Raji (cell line): ENCODE measurements at regions not wholly inside any gene's neighbourhood (a gene's known extent, or its start where the extent isn't known, plus 50 kb on each side); places are given as distances from the start of the nearest gene placed in this dataset.

ENCODE experiments used
- POLR2A ChIP-seq: IDR thresholded peaks from 2 replicates; pipeline ENCODE4 v1.6.1; 2011; ENCODE audit warnings: low read depth, low read length, control low read depth; ENCODE audit not compliant: insufficient read depth

DNA sequence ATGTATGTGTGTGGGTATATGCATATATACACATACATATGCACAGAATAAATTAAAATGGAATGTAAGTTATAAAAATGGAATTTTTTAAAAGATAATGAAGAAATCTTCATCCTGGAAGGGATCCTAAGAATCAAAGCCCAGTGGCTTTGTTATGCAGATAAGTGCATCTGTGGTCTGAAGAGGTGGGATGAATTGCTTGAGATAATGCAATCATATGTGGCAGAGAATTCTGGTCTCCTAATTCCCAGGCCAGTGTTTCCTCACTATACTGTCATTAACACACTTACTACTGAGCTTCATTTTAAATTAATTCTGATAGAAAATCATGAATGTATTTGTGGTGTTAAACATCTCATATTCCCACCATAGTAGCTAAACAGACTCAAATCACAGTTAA lies 86.7 kb upstream of the PRMT6 start:
- no peak for TF ChIP-seq POLR2A

DNA sequence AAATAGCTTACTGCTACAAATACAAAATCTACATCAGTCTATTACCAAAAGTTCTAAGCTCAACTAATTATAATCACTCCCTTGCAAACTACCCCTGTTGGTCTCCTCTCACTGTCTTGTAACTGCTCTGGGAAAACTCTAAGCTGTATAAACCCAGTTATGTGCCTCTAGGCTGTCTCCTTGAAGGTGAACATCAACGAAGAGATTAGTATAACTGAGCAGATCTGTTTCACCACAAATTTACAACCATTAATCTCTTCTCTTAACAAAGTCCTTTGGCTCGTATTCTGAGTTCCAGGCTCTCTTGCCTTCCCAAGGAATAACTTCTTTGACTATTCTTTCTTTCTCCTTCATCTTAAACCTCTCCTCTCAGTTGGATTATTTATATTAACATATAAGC lies 84.4 kb upstream of the PRMT6 start:
- no peak for TF ChIP-seq POLR2A

DNA sequence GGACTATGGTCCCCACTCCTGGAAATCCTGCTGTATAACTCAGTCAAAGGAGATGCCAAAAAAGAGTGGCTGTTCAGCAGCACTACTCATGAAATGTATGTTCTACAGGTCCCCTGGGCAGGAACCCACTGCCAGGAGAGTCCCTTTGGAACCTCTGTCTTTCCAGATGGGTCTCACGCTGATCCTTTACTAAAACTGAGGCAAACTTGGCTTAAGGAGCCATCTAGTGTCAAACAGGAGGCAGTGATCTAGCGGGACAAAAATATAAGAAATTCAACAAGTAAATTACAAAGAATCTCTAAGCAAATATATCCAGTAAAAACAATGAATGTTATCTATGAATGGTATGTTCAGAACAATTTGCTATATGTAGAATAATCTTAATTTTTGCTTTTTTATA lies 80.5 kb upstream of the PRMT6 start:
- TF ChIP-seq POLR2A = no peak

DNA sequence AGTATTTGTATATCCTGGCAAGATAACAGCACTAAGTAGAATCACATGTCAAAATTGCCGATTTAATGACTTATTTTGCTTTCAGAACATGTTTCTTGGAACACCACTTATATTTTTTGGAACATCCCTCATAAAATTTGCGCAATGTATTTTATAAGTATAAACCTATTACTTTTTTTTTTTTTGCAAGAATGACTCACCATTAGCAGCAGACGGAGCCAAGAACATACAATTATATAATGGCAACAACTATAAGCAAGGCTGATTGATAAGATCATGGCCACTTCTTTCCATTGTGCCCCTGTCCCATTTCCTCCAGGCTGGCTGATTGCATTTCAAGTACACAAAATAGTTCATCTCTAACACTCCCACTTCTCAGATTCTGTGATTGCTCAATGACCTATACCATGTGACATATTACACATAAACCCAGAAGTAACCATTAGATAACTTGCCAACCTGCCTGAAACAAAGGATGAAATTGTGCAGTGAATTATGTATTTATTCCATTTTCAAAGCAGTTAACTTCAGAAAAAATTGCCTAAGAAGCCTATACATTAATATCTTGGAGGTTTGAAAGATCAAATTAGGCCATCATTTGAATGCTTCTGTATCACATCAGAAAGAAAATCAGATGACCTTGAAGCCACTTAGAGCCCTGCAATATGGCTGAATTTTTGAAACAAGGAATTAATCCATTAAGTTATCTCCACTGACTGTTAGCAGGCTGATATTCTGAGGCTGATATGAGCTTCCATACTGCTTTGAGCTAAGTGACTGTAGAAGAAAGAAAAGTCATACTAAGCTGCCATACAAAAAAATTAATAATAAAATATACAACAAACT lies 77.8 kb upstream of the PRMT6 start:
- no peak for TF ChIP-seq POLR2A

DNA sequence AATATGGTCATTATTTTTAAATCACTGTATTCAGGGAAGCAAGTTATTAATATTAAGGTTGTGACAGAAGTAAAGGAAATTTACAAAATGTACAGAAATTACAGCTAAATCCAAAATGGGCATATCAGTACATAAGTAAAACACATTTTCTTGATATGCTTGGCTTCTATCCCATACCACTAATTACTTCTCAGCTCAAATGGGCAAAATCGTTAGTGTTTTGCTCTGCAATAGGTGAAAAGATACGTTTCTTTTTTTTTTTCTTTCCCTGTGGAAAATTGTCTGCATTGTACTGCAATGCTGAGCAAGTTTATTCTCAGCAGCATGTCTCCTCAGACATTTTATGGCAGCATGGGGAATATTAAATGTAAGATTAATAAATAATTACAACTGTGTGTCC lies 77.1 kb upstream of the PRMT6 start:
- TF ChIP-seq POLR2A = no peak

DNA sequence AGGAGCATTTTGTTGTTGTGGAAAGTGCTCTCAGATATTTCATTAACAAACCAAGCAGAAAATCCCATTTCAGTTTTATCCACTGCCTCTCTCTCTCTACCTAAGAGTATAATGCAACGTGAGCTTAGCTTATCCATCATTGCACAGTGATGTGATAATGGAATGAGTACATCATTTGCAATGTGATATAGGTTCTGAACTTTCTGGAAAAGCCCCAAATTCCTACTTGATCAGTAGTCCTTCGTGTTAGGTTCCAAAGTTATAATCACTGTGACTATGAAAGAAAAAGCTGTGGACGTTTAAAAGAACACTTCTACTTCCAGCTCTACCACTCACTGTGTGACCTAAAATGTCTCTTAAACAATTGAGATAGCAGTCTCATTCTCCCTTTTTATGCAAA lies 76.4 kb upstream of the PRMT6 start:
- no peak for TF ChIP-seq POLR2A

DNA sequence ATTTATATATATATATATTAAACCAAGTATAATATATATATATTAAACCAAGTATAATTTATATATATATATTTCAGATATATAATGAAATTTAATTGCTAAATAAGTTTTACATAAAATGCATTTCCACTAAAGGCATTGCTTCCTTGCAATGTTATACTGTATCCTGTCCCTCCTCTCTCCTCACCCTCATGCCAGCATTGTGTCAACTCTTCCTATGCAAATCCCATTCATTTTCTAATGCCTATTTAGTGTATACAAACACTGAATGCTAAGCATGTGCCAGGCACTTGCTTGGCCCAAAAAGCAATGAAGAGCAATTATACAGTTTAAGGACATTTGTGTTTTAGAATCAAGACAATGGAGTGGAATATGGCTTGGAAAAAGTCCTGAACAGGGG lies 71.7 kb upstream of the PRMT6 start:
- TF ChIP-seq POLR2A = no peak

DNA sequence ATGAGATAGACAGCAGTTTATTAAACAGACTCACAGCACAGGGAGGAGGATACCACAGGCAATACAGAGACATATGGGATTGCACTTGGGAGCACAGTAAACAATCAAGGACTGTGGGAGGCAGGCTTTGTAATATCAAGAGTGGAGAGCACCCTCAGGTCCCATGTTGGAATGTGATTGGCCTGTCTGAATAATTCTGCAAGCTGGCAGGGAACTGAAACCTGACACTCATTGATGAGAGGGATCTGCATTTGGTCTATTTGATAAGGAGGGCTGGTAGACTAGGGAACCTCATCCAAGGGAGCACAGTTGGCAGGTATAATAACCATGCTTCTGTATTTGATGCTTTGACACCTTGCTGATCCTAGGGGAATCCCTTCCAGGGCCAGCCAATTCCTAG lies 69.9 kb upstream of the PRMT6 start:
- TF ChIP-seq POLR2A = no peak

DNA sequence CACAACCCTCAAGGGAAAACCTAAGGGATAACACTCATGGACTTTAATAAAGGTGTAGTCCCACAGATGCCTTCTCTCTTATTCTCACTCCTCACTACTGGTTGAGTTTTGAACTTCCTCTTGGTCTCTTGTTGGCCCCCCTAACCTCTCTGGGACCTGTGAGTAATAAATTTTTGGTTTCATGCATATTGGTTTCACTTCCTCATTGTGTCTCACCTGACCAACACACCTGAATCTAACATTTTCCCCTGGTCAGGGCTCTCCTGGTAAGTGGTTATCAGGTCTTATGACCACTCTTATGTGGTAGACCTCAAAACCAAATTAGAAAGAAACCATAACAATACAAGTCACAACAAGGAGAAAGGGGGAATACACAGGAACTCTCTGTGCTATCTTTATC lies 60.5 kb upstream of the PRMT6 start:
- TF ChIP-seq POLR2A = no peak

DNA sequence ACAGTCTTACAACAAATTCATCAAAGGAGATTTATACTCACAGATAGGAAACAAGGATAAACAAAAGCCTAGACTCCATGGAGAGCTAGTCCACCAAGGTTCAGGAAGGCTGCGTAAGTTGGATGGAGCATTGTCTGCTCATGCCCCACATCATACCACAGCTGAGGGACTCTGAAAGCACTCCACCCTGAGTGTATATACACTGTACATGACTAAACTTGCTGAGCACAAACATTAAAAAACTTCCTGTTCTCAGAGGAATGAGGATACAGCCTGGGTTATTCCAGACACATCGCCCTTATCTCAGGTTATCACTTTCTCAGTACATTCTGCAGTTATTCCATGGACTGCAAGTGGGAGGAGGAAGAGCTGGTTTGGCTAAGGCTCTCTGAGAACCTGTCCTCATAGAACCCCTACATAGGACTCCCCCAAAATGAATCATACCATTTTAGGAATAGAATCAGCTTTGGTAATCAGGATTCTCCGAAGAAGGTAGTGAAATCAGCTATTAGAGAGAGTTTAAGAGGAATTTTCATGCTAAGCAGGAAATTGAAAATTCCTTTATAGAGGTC lies 58.0 kb upstream of the PRMT6 start:
- TF ChIP-seq POLR2A = no peak

DNA sequence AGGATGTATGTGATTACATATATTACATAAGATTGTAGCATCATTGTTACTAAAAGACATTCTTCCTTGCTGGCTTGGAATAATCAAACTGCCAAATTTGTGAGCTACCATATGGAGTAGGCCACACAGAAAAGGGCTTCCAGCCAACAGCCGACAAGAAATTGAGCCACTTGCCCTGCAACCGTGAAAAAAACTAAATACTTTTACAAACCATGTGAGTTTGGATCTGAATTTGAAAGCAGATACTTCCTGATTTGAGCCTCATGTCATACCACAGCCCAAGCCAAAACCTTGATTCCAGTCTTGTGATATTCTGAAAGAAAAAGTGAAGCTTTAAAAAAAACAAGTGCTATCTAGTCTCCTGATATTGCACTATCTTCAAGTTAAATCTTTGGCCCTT lies 55.6 kb upstream of the PRMT6 start:
- no peak for TF ChIP-seq POLR2A

DNA sequence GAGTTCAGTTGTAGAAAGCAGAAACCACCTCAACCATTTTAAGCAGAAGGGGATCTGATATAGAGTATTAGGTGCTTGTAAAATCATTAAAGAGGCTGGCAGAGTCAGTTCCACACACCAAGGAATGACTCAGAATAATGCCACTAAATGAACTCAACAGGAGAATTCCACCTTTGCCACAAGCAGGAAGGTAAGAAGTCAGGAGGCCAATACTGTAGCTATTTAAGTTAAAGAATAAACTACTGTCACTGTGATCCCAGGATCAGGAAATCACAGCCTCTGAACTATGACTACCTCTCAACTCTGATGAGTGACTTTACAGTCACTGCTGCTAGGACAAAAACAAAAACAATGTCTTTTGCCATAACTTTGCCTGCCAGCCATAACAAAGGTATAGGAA lies 52.5 kb upstream of the PRMT6 start:
- TF ChIP-seq POLR2A = no peak

DNA sequence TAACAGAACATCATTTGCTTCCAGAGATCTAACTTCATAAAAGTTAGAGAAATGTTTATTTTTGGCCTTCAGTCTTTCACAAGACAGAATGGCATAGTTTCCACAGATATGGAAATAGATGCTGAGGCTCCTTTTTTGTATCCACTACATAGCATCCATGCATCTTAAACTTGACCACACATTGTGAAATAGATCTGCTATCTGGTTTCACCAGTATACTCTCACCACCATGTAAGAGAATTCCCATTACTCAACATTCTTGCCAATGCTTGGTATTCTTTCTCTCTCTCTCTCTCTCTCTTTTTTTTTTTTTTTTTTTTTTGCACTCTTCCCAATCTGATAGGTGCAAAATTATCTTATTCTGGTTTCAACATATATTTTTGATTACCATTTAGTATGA lies 52.1 kb upstream of the PRMT6 start:
- TF ChIP-seq POLR2A = no peak
